ENCODE measurements at regions not wholly inside any gene's neighbourhood (a gene's known extent, or its start where the extent isn't known, plus 50 kb on each side); places are given as distances from the start of the nearest gene placed in this dataset.

DNA sequence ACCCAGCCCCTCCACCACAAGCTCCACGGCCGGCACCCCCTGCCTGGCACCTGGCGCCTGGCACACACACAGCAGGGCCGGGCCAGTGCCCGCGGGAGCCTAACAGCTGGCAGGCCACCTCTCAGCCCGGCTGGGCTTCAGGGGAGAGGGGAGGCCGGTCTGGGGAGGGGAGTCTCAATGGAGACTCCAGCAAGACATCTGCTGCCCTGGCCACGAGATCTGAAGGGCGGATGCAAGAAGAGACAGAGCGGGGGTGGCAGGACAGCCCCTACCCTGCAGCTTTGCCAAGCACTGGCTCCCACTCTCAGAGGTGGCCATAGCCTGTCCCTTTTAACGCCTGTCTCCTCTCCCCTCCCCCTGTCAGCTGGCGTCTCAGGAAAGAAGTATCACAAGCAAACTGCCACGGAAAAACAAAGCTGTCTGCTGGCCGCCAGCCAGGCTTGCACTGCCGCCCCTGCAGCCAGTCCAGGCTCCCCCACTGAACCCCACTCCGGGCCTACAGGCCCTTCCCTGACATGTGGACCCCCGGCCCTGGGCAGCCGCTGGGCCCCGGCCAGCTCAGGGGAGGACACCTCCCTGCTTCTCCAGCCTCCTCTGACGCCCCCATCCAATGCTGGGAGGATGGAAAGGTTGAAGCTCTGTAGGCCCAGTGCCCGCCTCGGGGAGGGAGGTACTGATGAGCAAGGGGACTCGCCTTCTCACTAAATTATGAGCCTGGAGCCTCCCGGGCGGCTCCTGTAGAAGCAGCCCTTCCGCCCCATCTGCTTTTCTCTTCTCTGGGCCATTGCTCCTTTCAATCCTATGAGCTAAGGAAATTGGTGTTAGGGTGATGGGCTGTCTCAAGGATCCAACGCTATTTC is 178.4 kb downstream of the ARHGAP12 start:
- H3K27ac Mint-ChIP-seq (ENCODE audit: unreplicated experiment), result no peak overlapping the region
- H3K9me3 Mint-ChIP-seq (ENCODE audit: unreplicated experiment), result no peaks in the 10 kb centered on the region
- H3K27me3 Mint-ChIP-seq (ENCODE audit: unreplicated experiment), result no peaks in the 10 kb centered on the region
- H3K36me3 Mint-ChIP-seq (ENCODE audit: unreplicated experiment), result no peaks in the 10 kb centered on the region
- no peak for DNase-seq (ENCODE audit: extremely low spot score, unreplicated experiment)
- H3K4me1 Mint-ChIP-seq (ENCODE audit: unreplicated experiment), result peaks cover 39% of the 10 kb centered on the region
- H3K4me3 Mint-ChIP-seq (ENCODE audit: unreplicated experiment), result no peak overlapping the region
- TF ChIP-seq CTCF (IDR thresholded peaks at IDR 0.05), result no peak

DNA sequence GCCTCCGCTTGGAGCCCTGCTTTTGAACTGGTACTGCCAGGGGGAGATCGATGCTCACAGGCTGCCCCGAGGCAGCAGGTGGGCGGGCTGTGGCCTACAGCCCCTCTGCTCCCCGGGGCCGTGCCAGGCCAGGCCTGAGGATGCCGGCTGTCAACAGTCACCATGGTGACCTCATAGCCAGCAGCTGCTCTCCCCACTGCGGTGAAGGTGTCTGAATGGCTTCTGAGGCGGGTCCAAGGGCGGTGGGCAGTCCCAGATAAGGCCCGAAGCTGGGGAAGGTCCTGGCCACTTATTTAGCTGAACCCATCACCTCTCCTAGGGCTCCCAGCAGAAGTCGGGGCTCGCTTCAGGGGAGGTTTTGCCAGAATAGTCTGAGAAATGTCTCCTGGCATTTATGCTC is 179.3 kb downstream of the ARHGAP12 start:
- no peak overlapping the region for H3K27ac Mint-ChIP-seq (ENCODE audit: unreplicated experiment)
- DNase-seq (ENCODE audit: extremely low spot score, unreplicated experiment), result no peak
- no peak overlapping the region for H3K4me3 Mint-ChIP-seq (ENCODE audit: unreplicated experiment)
- no peaks in the 10 kb centered on the region for H3K27me3 Mint-ChIP-seq (ENCODE audit: unreplicated experiment)
- TF ChIP-seq CTCF (IDR thresholded peaks at IDR 0.05), result no peak
- no peaks in the 10 kb centered on the region for H3K9me3 Mint-ChIP-seq (ENCODE audit: unreplicated experiment)
- H3K36me3 Mint-ChIP-seq (ENCODE audit: unreplicated experiment), result no peaks in the 10 kb centered on the region
- peaks cover 30% of the 10 kb centered on the region for H3K4me1 Mint-ChIP-seq (ENCODE audit: unreplicated experiment)

GRCh38 chr10:31745612-31746376 is 182.8 kb downstream of the ARHGAP12 start:
- H3K27ac Mint-ChIP-seq (ENCODE audit: unreplicated experiment), result no peak overlapping the region
- TF ChIP-seq CTCF (IDR thresholded peaks at IDR 0.05), result no peak
- H3K4me3 Mint-ChIP-seq (ENCODE audit: unreplicated experiment), result no peak overlapping the region
- H3K9me3 Mint-ChIP-seq (ENCODE audit: unreplicated experiment), result no peaks in the 10 kb centered on the region
- H3K36me3 Mint-ChIP-seq (ENCODE audit: unreplicated experiment), result no peaks in the 10 kb centered on the region
- DNase-seq (ENCODE audit: extremely low spot score, unreplicated experiment), result no peak
- H3K27me3 Mint-ChIP-seq (ENCODE audit: unreplicated experiment), result no peaks in the 10 kb centered on the region
- H3K4me1 Mint-ChIP-seq (ENCODE audit: unreplicated experiment), result peaks cover 26% of the 10 kb centered on the region

GRCh38 chr10:31744025-31744424 is 184.6 kb downstream of the ARHGAP12 start:
- Mint-ChIP-seq H3K27ac (ENCODE audit: unreplicated experiment) (no peak overlapping the region), H3K27me3 (ENCODE audit: unreplicated experiment) (no peaks in the 10 kb centered on the region), H3K4me1 (ENCODE audit: unreplicated experiment) (peaks cover 29% of the 10 kb centered on the region), H3K36me3 (ENCODE audit: unreplicated experiment) (no peaks in the 10 kb centered on the region), H3K9me3 (ENCODE audit: unreplicated experiment) (no peaks in the 10 kb centered on the region), H3K4me3 (ENCODE audit: unreplicated experiment) (no peak overlapping the region)
- TF ChIP-seq CTCF (IDR thresholded peaks at IDR 0.05), result no peak
- no peak for DNase-seq (ENCODE audit: extremely low spot score, unreplicated experiment)

GRCh38 chr10:31742255-31742654 is 186.4 kb downstream of the ARHGAP12 start:
- no peak for TF ChIP-seq CTCF (IDR thresholded peaks at IDR 0.05)
- H3K4me1 Mint-ChIP-seq (ENCODE audit: unreplicated experiment), result peaks cover 33% of the 10 kb centered on the region
- no peaks in the 10 kb centered on the region for H3K27me3 Mint-ChIP-seq (ENCODE audit: unreplicated experiment)
- no peaks in the 10 kb centered on the region for H3K9me3 Mint-ChIP-seq (ENCODE audit: unreplicated experiment)
- DNase-seq (ENCODE audit: extremely low spot score, unreplicated experiment), result no peak
- H3K36me3 Mint-ChIP-seq (ENCODE audit: unreplicated experiment), result no peaks in the 10 kb centered on the region
- H3K27ac Mint-ChIP-seq (ENCODE audit: unreplicated experiment), result no peak overlapping the region
- H3K4me3 Mint-ChIP-seq (ENCODE audit: unreplicated experiment), result no peak overlapping the region

All from osteocyte (in vitro differentiated cells).